NCI-H1930 (cell line): ENCODE measurements at regions not wholly inside any gene's neighbourhood (a gene's known extent, or its start where the extent isn't known, plus 50 kb on each side); places are given as distances from the start of the nearest gene placed in this dataset.
"Not testable (repeated sequence)": the region's sequence is repeated elsewhere in the genome, so short reads cannot be mapped to it uniquely, and the experiment has no call there.

Experiments
- DNase-seq, 2 experiments: peaks; one replicate each; lab custom pipeline; 2025; lab: John Stamatoyannopoulos, UW

- no peak for DNase-seq
Measured at GRCh38 chr1:104163912-104164476, 414.3 kb downstream of the AMY1C start.

- no peak for DNase-seq
Measured at GRCh38 chr1:104172243-104172681, 422.6 kb downstream of the AMY1C start.

GRCh38 chr1:104182251-104182650 lies 432.6 kb downstream of the AMY1C start:
- DNase-seq = no peak

- no peak for DNase-seq
Measured at GRCh38 chr1:104189207-104189606, 439.5 kb downstream of the AMY1C start.

- no peak for DNase-seq
Measured at GRCh38 chr1:104190821-104191220, 441.1 kb downstream of the AMY1C start.

- DNase-seq = no peak
Measured at GRCh38 chr1:104195395-104195794, 445.7 kb downstream of the AMY1C start.

GRCh38 chr1:104196136-104196535 lies 446.4 kb downstream of the AMY1C start:
- no peak for DNase-seq

- no peak for DNase-seq
Measured at GRCh38 chr1:104197516-104197915, 447.8 kb downstream of the AMY1C start.

GRCh38 chr1:104212239-104212638 lies 462.5 kb downstream of the AMY1C start:
- DNase-seq = no peak

GRCh38 chr1:104217395-104217986 lies 467.8 kb downstream of the AMY1C start:
- not testable (repeated sequence) for DNase-seq

GRCh38 chr1:104229860-104230259 lies 480.2 kb downstream of the AMY1C start:
- no peak for DNase-seq

GRCh38 chr1:104231676-104232075 lies 482.0 kb downstream of the AMY1C start:
- DNase-seq = no peak

- DNase-seq = no peak
Measured at GRCh38 chr1:104235141-104235540, 485.4 kb downstream of the AMY1C start.

GRCh38 chr1:104238991-104239390 lies 489.3 kb downstream of the AMY1C start:
- no peak for DNase-seq

- no peak for DNase-seq
Measured at GRCh38 chr1:104248385-104248784, 498.7 kb downstream of the AMY1C start.

GRCh38 chr1:104259481-104259880 lies 509.8 kb downstream of the AMY1C start:
- no peak for DNase-seq

- DNase-seq = not testable (repeated sequence)
Measured at GRCh38 chr1:104263110-104263509, 513.4 kb downstream of the AMY1C start.

- no peak for DNase-seq
Measured at GRCh38 chr1:104264521-104264920, 514.8 kb downstream of the AMY1C start.

GRCh38 chr1:104265163-104265562 lies 515.5 kb downstream of the AMY1C start:
- no peak for DNase-seq

GRCh38 chr1:104266612-104267011 lies 516.9 kb downstream of the AMY1C start:
- no peak for DNase-seq

- not testable (repeated sequence) for DNase-seq
Measured at GRCh38 chr1:104288322-104288721, 538.6 kb downstream of the AMY1C start.

GRCh38 chr1:104291156-104291555 lies 541.5 kb downstream of the AMY1C start:
- DNase-seq = no peak

- no peak for DNase-seq
Measured at GRCh38 chr1:104294259-104294658, 544.6 kb downstream of the AMY1C start.

- DNase-seq = no peak
Measured at GRCh38 chr1:104295511-104295910, 545.8 kb downstream of the AMY1C start.
